ENCODE measurements at regions not wholly inside any gene's neighbourhood (a gene's known extent, or its start where the extent isn't known, plus 50 kb on each side); places are given as distances from the start of the nearest gene placed in this dataset.

GRCh38 chr9:84567805-84568204 is 101.7 kb upstream of the NTRK2 start:
- POLR2A ChIA-PET, result no interaction called here
- CTCF ChIA-PET, result no interaction called here

GRCh38 chr9:84570482-84571154 is 98.9 kb upstream of the NTRK2 start:
- CTCF ChIA-PET, result no interaction called here
- POLR2A ChIA-PET, result no interaction called here

GRCh38 chr9:84573083-84573482 is 96.4 kb upstream of the NTRK2 start:
- POLR2A ChIA-PET, result no interaction called here
- CTCF ChIA-PET, result no interaction called here

- ChIA-PET POLR2A (no interaction called here), CTCF (no interaction called here)
Measured at GRCh38 chr9:84575705-84576104, 93.8 kb upstream of the NTRK2 start.

GRCh38 chr9:84583866-84584265 is 85.7 kb upstream of the NTRK2 start:
- ChIA-PET CTCF (no interaction called here), POLR2A (no interaction called here)

GRCh38 chr9:84586662-84587061 is 82.9 kb upstream of the NTRK2 start:
- CTCF ChIA-PET, result no interaction called here
- POLR2A ChIA-PET, result no interaction called here

- CTCF ChIA-PET, result no interaction called here
Measured at GRCh38 chr9:84587153-84587552, 82.4 kb upstream of the NTRK2 start.

GRCh38 chr9:84589542-84589941 is 80.0 kb upstream of the NTRK2 start:
- CTCF ChIA-PET, result no interaction called here
- POLR2A ChIA-PET, result no interaction called here

More at GRCh38 chr9:84587153-84587552, 82.4 kb upstream of the NTRK2 start:
- POLR2A ChIA-PET, result no interaction called here

GRCh38 chr9:84590706-84591105 is 78.8 kb upstream of the NTRK2 start:
- POLR2A ChIA-PET, result no interaction called here
- CTCF ChIA-PET, result no interaction called here

- CTCF ChIA-PET, result no interaction called here
Measured at GRCh38 chr9:84592918-84593317, 76.6 kb upstream of the NTRK2 start.

GRCh38 chr9:84593352-84593751 is 76.2 kb upstream of the NTRK2 start:
- ChIA-PET CTCF (interaction anchor here (0.5 kb wide), 1 partner anchor 541 kb away, joined by 3 read pairs; no protein-coding TSS in a partner anchor), POLR2A (no interaction called here)

More at GRCh38 chr9:84592918-84593317, 76.6 kb upstream of the NTRK2 start:
- POLR2A ChIA-PET, result no interaction called here

- ChIA-PET CTCF (no interaction called here), POLR2A (no interaction called here)
Measured at GRCh38 chr9:84597131-84597530, 72.4 kb upstream of the NTRK2 start.

GRCh38 chr9:84598921-84599636 is 70.5 kb upstream of the NTRK2 start:
- POLR2A ChIA-PET, result no interaction called here
- CTCF ChIA-PET, result no interaction called here

- ChIA-PET CTCF (no interaction called here), POLR2A (no interaction called here)
Measured at GRCh38 chr9:84600739-84601138, 68.8 kb upstream of the NTRK2 start.

GRCh38 chr9:84604223-84604622 is 65.3 kb upstream of the NTRK2 start:
- ChIA-PET POLR2A (no interaction called here), CTCF (no interaction called here)

- ChIA-PET POLR2A (no interaction called here), CTCF (no interaction called here)
Measured at GRCh38 chr9:84609779-84610178, 59.8 kb upstream of the NTRK2 start.

- CTCF ChIA-PET, result no interaction called here
- POLR2A ChIA-PET, result no interaction called here
Measured at GRCh38 chr9:84613431-84613830, 56.1 kb upstream of the NTRK2 start.

GRCh38 chr9:84615544-84615943 is 54.0 kb upstream of the NTRK2 start:
- ChIA-PET CTCF (no interaction called here), POLR2A (no interaction called here)

- CTCF ChIA-PET, result no interaction called here
Measured at GRCh38 chr9:84617411-84618029, 52.0 kb upstream of the NTRK2 start.

More at GRCh38 chr9:84617411-84618029, 52.0 kb upstream of the NTRK2 start:
- POLR2A ChIA-PET, result no interaction called here

All from activated CD8-positive, alpha-beta memory T cell treated with anti-CD3 and anti-CD28 coated beads for 36 hours (primary cell).